B cell (primary cell): ENCODE measurements at regions not wholly inside any gene's neighbourhood (a gene's known extent, or its start where the extent isn't known, plus 50 kb on each side); places are given as distances from the start of the nearest gene placed in this dataset.

Source experiments
- ATAC-seq: fragments of 200-7000 bp; cut with Tn5 transposase; one replicate; pipeline ENCODE4 v1.10.0; 2021; ENCODE audit warnings: low read depth, mild to moderate bottlenecking, moderate number of reproducible peaks, moderate library complexity
- CTCF ChIA-PET: fragments of 350-600 bp; sonication (Branson Sonifier 250); formaldehyde crosslinking; loops from one replicate; lab custom pipeline; 2021; ENCODE audit warnings: antibody characterized with exemption, inconsistent platforms; lab: Charles Lee
- POLR2A ChIA-PET: fragments of 350-600 bp; sonication (Branson Sonifier 250); formaldehyde crosslinking; loops from one replicate; lab custom pipeline; 2021; ENCODE audit warnings: antibody characterized with exemption; lab: Charles Lee
- DNase-seq: peaks from one replicate; pipeline ENCODE4 v3.0.0; 2013
- H2AFZ ChIP-seq: 2 replicates; pipeline ENCODE4 v1.6.1; 2012; ENCODE audit warnings: mild to moderate bottlenecking, low read depth, low read length; ENCODE audit not compliant: insufficient read depth, poor library complexity, severe bottlenecking
- H3K27ac ChIP-seq, 2 donors: 1 replicate in 1 of 2; 2 replicates in 1 of 2; pipeline ENCODE4 v1.5.1; 2012 to 2013; ENCODE audit warnings: low read length in 2 of 2, mild to moderate bottlenecking in 2 of 2, moderate library complexity in 1 of 2
- H3K27me3 ChIP-seq, 4 experiments: fragments of 200-600 bp in 1 of 4; sonication (generic) in 1 of 4; replicated peaks in 1 of 4; 1 replicate in 2 of 4; 2 replicates in 2 of 4; pipeline versions ENCODE4 v1.6.1 to v1.7.0; 2013 to 2016; ENCODE audit warnings: low read length in 3 of 4, mild to moderate bottlenecking in 2 of 4, mixed read lengths in 1 of 4, moderate library complexity in 1 of 4; ENCODE audit not compliant: insufficient read depth in 4 of 4, control insufficient read depth in 3 of 4; ENCODE audit errors: control extremely low read depth in 1 of 4
- H3K36me3 ChIP-seq, 2 experiments: replicated peaks in 1 of 2; 1 replicate in 1 of 2; 2 replicates in 1 of 2; pipeline versions ENCODE4 v1.6.1 to v1.7.1; 2013; ENCODE audit warnings: low read length in 1 of 2; ENCODE audit not compliant: insufficient read depth in 2 of 2, control insufficient read depth in 1 of 2; ENCODE audit errors: control extremely low read depth in 1 of 2, extremely low read depth in 1 of 2
- H3K4me1 ChIP-seq, 2 donors: fragments of 200-600 bp in 1 of 2; sonication (generic) in 1 of 2; 1 replicate in 1 of 2; 2 replicates in 1 of 2; pipeline versions ENCODE4 v1.5.1 to v1.6.1; 2013 to 2017; ENCODE audit warnings: low read length in 2 of 2; ENCODE audit not compliant: control insufficient read depth in 2 of 2, insufficient read depth in 2 of 2
- H3K4me2 ChIP-seq: replicated peaks from 2 replicates; pipeline ENCODE3; 2012; ENCODE audit warnings: mild to moderate bottlenecking, low read depth, low read length; ENCODE audit not compliant: poor library complexity, severe bottlenecking
- H3K4me3 ChIP-seq, 5 experiments: fragments of 200-600 bp in 1 of 5; sonication (generic) in 1 of 5; 1 replicate in 3 of 5; 2 replicates in 2 of 5; pipeline versions ENCODE4 v1.5.1 to v1.7.0; 2011 to 2016; ENCODE audit warnings: low read length in 4 of 5, mild to moderate bottlenecking in 4 of 5, low read depth in 2 of 5, control low read depth in 1 of 5, moderate library complexity in 1 of 5; ENCODE audit not compliant: insufficient read depth in 1 of 5; ENCODE audit errors: control extremely low read depth in 1 of 5, extremely low read depth in 1 of 5
- H3K79me2 ChIP-seq: fragments of 200-600 bp; sonication (generic); one replicate; pipeline ENCODE4 v1.6.0; 2016; ENCODE audit warnings: low read length; ENCODE audit not compliant: control insufficient read depth, insufficient read depth
- H3K9ac ChIP-seq: fragments of 200-600 bp; sonication (generic); 2 replicates; pipeline ENCODE4 v1.6.1; 2017; ENCODE audit warnings: mild to moderate bottlenecking, low read length, moderate library complexity
- H3K9me3 ChIP-seq, 3 donors: one replicate each; pipeline versions ENCODE4 v1.6.1 to v1.7.1; 2013; ENCODE audit warnings: low read length in 2 of 3; ENCODE audit not compliant: control insufficient read depth in 2 of 3, insufficient read depth in 1 of 3; ENCODE audit errors: control extremely low read depth in 1 of 3
- H4K20me1 ChIP-seq: 2 replicates; pipeline ENCODE4 v1.6.0; 2012; ENCODE audit warnings: mild to moderate bottlenecking, low read length; ENCODE audit not compliant: insufficient read depth, control insufficient read depth, poor library complexity, severe bottlenecking
- H3K27ac Mint-ChIP-seq: one replicate; pipeline ENCODE4 v1.8.0; 2021; ENCODE audit warnings: mixed read lengths
- H3K27me3 Mint-ChIP-seq: one replicate; pipeline ENCODE4 v1.8.0; 2021; ENCODE audit warnings: mixed read lengths
- H3K4me1 Mint-ChIP-seq: one replicate; pipeline ENCODE4 v1.8.0; 2021; ENCODE audit warnings: mixed read lengths
- H3K4me3 Mint-ChIP-seq: one replicate; pipeline ENCODE4 v1.8.0; 2021; ENCODE audit warnings: mixed read lengths
- H3K9me3 Mint-ChIP-seq: one replicate; pipeline ENCODE4 v1.8.0; 2022; ENCODE audit warnings: mixed read lengths; ENCODE audit not compliant: insufficient read depth
- EZH2 ChIP-seq: IDR thresholded peaks from 2 replicates; pipeline ENCODE4 v1.6.1; 2012; ENCODE audit warnings: borderline replicate concordance, low read depth, mild to moderate bottlenecking, moderate library complexity, low read length; ENCODE audit not compliant: insufficient read depth, poor library complexity, severe bottlenecking
- WGBS: methylation state at CpG from one replicate; pipeline ENCODE4 v1.1.5; 2013; ENCODE audit warnings: missing lambda C conversion rate; ENCODE audit not compliant: insufficient coverage; 5-methylcytosine and 5-hydroxymethylcytosine counted together
- intact Hi-C: fragments of 100-400 bp; cut with micrococcal nuclease; formaldehyde crosslinking; loops from one replicate; pipeline ENCODE4 v1.10.0; 2022
- TF ChIP-seq, protein P1 (sequence below): fragments of 200-600 bp; IDR thresholded peaks from one replicate; pipeline ENCODE4 v1.8.0; 2022; ENCODE audit warnings: antibody characterized with exemption, mild to moderate bottlenecking

DNA sequence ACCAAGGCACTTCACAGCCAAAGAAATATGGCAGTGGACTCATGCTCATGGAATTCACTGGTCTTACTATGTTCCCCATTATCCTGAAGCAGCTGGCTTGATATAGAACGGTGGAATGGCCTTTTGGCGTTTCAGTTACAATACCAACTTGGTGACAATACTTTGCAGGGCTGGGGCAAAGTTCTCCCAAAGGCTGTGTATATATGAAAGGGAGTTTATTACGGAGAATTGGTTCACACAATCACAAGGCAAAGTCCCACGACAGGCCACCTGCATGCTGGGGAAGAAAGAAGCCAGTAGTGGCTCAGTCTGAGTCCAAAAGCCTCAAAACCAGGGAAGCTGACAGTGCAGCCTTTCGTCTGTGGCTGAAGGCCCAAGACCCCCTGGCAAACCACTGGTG is 50.8 kb upstream of the SMARCAD1 start:
- intact Hi-C loops: no loop called here
- Histone ChIP-seq H3K4me3 (no peak overlapping the region), H3K36me3 (no peaks in the 10 kb centered on the region), H3K4me2 (no peak overlapping the region), H3K4me1 (no peaks in the 10 kb centered on the region), H4K20me1 (no peaks in the 10 kb centered on the region), H3K27me3 (no peaks in the 10 kb centered on the region), H3K9me3 (peaks cover 0 to 6% (median 0%) of the 10 kb centered on the region in 3 donors), H2AFZ (no peak overlapping the region), H3K79me2 (no peaks in the 10 kb centered on the region), H3K27ac (no peak overlapping the region), H3K9ac (no peak overlapping the region)
- ChIA-PET POLR2A (no interaction called here), CTCF (no interaction called here)
- no peak overlapping the region for H3K4me3 Mint-ChIP-seq
- H3K4me1 Mint-ChIP-seq: no peaks in the 10 kb centered on the region
- TF ChIP-seq, protein P1, sequence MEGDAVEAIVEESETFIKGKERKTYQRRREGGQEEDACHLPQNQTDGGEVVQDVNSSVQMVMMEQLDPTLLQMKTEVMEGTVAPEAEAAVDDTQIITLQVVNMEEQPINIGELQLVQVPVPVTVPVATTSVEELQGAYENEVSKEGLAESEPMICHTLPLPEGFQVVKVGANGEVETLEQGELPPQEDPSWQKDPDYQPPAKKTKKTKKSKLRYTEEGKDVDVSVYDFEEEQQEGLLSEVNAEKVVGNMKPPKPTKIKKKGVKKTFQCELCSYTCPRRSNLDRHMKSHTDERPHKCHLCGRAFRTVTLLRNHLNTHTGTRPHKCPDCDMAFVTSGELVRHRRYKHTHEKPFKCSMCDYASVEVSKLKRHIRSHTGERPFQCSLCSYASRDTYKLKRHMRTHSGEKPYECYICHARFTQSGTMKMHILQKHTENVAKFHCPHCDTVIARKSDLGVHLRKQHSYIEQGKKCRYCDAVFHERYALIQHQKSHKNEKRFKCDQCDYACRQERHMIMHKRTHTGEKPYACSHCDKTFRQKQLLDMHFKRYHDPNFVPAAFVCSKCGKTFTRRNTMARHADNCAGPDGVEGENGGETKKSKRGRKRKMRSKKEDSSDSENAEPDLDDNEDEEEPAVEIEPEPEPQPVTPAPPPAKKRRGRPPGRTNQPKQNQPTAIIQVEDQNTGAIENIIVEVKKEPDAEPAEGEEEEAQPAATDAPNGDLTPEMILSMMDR: no peak
- TF ChIP-seq EZH2: no peak
- H3K27ac Mint-ChIP-seq: no peak overlapping the region
- no peaks in the 10 kb centered on the region for H3K9me3 Mint-ChIP-seq
- DNase-seq (no peak), ATAC-seq (no peak)
- WGBS: 85% methylated on average over 3 of the region's 5 CpGs
- peaks cover 4% of the 10 kb centered on the region for H3K27me3 Mint-ChIP-seq
